ENCODE measurements at regions not wholly inside any gene's neighbourhood (a gene's known extent, or its start where the extent isn't known, plus 50 kb on each side); places are given as distances from the start of the nearest gene placed in this dataset.

DNA sequence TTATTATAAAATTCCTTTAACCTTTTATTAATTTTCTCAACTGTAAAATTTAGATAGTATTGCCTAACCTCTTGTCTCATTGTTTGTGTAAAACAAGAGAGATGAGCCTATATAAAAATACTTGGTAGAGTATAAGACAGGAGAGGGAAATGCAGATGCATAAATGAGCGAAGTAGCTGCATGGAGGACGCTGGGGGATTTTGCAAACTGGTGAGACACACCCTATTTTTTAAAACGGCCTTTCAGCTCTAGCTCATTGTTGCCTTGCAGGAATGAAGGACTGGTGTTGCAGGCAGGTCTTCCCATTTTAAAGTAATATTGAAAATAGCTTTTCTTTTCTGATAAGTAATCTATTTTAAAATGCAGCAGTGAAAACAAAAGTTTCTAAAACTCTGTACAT is 435.3 kb upstream of the HNRNPA3 start:
- TF ChIP-seq TARDBP (IDR thresholded peaks at IDR 0.05) (no peak), SUZ12 (IDR thresholded peaks at IDR 0.05) (no peak), FOXM1 (IDR thresholded peaks at IDR 0.05; ENCODE audit: borderline replicate concordance) (no peak), SP1 (IDR thresholded peaks at IDR 0.05) (no peak), ZNF384 (IDR thresholded peaks at IDR 0.05) (no peak), BHLHE40 (IDR thresholded peaks at IDR 0.05; ENCODE audit: borderline replicate concordance) (no peak), FOXK2 (IDR thresholded peaks at IDR 0.05) (no peak)

All from HEK293T (cell line).